ENCODE measurements at regions not wholly inside any gene's neighbourhood (a gene's known extent, or its start where the extent isn't known, plus 50 kb on each side); places are given as distances from the start of the nearest gene placed in this dataset.

DNA sequence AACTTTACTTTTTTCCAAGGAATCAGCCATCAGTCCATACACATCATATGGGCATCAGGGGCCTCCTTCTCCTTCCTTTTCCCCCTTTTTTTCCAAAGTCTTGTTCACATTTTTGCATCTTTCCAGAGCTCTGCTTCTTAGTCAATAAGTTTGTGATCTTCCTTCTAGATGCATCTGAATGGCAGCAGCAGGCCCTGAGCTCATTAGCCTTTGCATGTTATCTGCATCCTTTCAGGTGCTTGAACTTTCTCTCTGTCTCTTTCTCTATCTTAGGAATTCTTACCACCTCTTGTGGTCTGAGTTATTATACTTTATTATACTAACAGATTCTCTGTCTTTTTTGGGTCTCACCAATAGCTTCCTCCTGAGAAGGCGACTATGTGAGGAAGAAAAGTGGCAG is 312.4 kb upstream of the FANCL start:
- Histone ChIP-seq H3K27me3 (ENCODE audit: control insufficient read depth, insufficient read depth, low read length) (no peaks in the 10 kb centered on the region), H3K4me3 (ENCODE audit: low read length) (no peak overlapping the region), H3K36me3 (ENCODE audit: control insufficient read depth, low read depth, low read length) (no peaks in the 10 kb centered on the region), H3K4me1 (ENCODE audit: control insufficient read depth, low read depth, low read length) (peaks cover 23% of the 10 kb centered on the region), H3K9me3 (ENCODE audit: control insufficient read depth, low read depth, low read length) (no peaks in the 10 kb centered on the region), H3K27ac (ENCODE audit: low read length) (no peak overlapping the region), H3K9ac (ENCODE audit: low read length) (no peak overlapping the region)

DNA sequence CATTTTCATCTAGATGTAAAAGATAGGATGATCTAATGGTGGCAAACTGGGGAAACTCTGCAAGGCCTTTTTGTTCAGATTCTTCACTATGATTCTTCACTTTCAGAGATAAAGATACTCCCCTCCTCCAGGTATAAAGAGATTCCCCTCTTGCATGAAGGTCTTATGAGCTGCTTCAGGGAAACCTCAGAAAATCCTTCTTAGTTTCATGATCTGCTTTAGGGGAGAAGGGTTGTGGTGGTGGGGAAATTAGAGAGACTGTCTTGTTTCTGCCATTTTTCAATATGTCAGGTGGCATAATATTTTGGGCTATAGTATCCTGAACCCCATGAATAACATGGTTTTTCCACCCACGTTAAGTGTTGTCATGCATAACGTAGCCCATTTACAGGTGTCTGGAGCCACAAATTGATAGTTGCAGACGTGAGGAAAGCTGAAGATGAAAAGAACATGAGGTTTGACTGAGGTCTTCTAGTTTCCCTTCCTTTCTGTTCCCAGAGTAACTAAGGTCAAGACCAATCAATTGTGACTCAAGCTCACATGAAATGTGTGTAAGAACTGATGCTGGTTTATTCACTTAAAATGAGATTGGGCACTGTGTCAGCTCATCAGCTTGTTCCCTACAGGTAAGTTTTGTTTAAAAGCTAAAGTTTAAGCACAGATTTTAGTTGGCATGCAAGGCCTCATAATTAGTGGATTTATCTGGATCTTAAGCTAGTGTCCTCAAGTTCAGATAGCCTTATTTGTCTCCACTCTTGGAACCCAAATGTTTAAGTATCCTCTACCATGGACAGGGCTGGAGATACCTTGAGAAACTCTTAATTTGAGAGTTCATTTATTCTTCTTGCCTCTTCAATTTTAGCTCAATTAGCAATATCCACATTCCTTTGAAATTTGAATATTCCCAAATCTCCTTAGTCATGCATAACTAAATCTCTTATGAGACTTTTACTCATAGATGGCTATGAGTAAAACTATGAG is 304.5 kb upstream of the FANCL start:
- Histone ChIP-seq H3K4me1 (ENCODE audit: control insufficient read depth, low read depth, low read length) (peaks cover 37% of the 10 kb centered on the region), H3K9ac (ENCODE audit: low read length) (no peak overlapping the region), H3K27ac (ENCODE audit: low read length) (no peak overlapping the region), H3K36me3 (ENCODE audit: control insufficient read depth, low read depth, low read length) (no peaks in the 10 kb centered on the region), H3K27me3 (ENCODE audit: control insufficient read depth, insufficient read depth, low read length) (no peaks in the 10 kb centered on the region), H3K9me3 (ENCODE audit: control insufficient read depth, low read depth, low read length) (no peaks in the 10 kb centered on the region), H3K4me3 (ENCODE audit: low read length) (no peak overlapping the region)

DNA sequence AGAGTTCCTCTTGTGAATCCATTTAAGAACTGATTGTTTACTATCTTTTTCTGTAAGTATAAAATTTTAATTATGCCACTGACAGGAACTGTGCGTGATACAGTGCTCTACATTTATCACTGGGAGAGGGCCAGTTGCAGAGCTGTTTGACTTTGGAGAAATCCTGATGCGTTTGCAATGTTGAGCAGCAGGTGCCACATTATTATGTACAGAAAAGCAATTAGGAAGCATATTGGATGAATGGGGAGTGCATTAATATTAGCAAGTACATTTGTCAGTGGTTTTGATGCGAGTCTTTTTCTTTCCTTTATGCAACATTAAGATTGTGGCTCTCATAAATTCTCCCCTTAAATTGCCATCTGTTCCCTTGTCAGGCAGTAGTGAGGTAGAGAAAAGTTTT is 302.3 kb upstream of the FANCL start:
- no peaks in the 10 kb centered on the region for H3K9me3 ChIP-seq (ENCODE audit: control insufficient read depth, low read depth, low read length)
- H3K4me1 ChIP-seq (ENCODE audit: control insufficient read depth, low read depth, low read length) = peaks cover 58% of the 10 kb centered on the region
- peak overlapping the region; percentile 15 for H3K4me3 ChIP-seq (ENCODE audit: low read length)
- peak overlapping the region; percentile 18 for H3K27ac ChIP-seq (ENCODE audit: low read length)
- H3K9ac ChIP-seq (ENCODE audit: low read length) = no peak overlapping the region
- H3K27me3 ChIP-seq (ENCODE audit: control insufficient read depth, insufficient read depth, low read length) = no peaks in the 10 kb centered on the region
- no peaks in the 10 kb centered on the region for H3K36me3 ChIP-seq (ENCODE audit: control insufficient read depth, low read depth, low read length)

DNA sequence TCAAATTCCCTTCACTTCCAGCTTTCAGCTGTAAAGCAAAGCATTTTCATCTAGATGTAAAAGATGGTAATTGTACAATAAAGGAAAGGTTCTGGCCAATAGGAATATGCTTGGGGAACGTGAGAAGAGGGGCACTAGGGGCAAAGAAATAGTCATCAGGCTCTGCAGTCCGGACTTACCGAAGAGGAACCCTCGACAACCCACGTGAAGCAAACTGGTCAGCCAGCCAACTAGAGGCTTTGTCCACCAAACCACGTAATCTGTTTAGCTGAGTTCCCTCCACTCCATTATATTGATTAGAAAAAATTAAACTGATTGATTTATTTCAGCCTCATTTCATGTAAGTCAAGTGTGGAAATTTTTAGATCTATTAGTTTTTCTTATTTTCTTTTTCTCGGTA is 300.4 kb upstream of the FANCL start:
- Histone ChIP-seq H3K27me3 (ENCODE audit: control insufficient read depth, insufficient read depth, low read length) (no peaks in the 10 kb centered on the region), H3K4me1 (ENCODE audit: control insufficient read depth, low read depth, low read length) (peaks cover 69% of the 10 kb centered on the region), H3K9ac (ENCODE audit: low read length) (peak overlapping the region; percentile 69), H3K4me3 (ENCODE audit: low read length) (peak overlapping the region; percentile 60), H3K27ac (ENCODE audit: low read length) (peak overlapping the region; percentile 95), H3K9me3 (ENCODE audit: control insufficient read depth, low read depth, low read length) (no peaks in the 10 kb centered on the region), H3K36me3 (ENCODE audit: control insufficient read depth, low read depth, low read length) (no peaks in the 10 kb centered on the region)

DNA sequence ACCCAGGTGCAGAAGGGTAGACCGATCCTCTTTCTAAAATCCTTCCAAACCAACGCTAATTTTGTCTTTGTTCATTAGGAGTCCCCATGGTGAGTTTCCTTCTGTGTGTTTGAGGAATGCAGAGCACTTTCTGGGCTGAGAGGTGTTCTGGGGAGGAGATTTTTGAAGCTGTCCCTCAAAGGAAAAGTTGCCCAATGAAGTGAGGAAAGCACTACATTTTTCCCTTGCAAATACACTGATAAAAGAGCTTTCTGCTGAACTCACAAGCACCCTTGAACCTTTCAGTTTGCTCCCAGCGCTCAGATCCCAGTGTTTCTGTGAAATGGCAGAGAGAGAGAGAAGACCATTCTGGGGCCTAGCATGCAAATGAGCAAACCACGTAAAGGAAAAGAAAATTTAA is 299.6 kb upstream of the FANCL start:
- Histone ChIP-seq H3K9ac (ENCODE audit: low read length) (peak overlapping the region; percentile 69), H3K4me1 (ENCODE audit: control insufficient read depth, low read depth, low read length) (peaks cover 77% of the 10 kb centered on the region), H3K4me3 (ENCODE audit: low read length) (peak overlapping the region; percentile 60), H3K27ac (ENCODE audit: low read length) (peak overlapping the region; percentile 95), H3K27me3 (ENCODE audit: control insufficient read depth, insufficient read depth, low read length) (no peaks in the 10 kb centered on the region), H3K36me3 (ENCODE audit: control insufficient read depth, low read depth, low read length) (no peaks in the 10 kb centered on the region), H3K9me3 (ENCODE audit: control insufficient read depth, low read depth, low read length) (no peaks in the 10 kb centered on the region)

DNA sequence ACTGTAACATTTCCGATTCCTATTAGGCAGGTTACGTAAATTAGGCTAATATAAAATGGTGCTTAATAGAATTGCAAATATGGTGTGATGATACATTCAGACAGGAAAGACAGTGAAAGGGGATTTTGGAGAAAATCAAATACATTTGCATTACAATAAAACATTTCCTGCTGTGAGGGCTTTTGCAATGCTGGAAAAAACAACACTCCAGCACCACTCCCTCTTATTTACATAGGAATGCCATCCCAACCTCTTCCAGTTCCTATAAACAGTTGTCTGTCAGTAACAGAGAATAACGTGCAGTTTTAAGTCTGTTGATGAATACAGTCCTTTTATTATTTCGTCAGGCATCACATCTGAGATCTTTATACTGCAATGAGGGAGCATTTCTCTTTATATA is 298.8 kb upstream of the FANCL start:
- Histone ChIP-seq H3K9ac (ENCODE audit: low read length) (peak overlapping the region; percentile 69), H3K4me3 (ENCODE audit: low read length) (peak overlapping the region; percentile 60), H3K9me3 (ENCODE audit: control insufficient read depth, low read depth, low read length) (no peaks in the 10 kb centered on the region), H3K4me1 (ENCODE audit: control insufficient read depth, low read depth, low read length) (peaks cover 84% of the 10 kb centered on the region), H3K27ac (ENCODE audit: low read length) (peak overlapping the region; percentile 95), H3K27me3 (ENCODE audit: control insufficient read depth, insufficient read depth, low read length) (no peaks in the 10 kb centered on the region), H3K36me3 (ENCODE audit: control insufficient read depth, low read depth, low read length) (no peaks in the 10 kb centered on the region)

DNA sequence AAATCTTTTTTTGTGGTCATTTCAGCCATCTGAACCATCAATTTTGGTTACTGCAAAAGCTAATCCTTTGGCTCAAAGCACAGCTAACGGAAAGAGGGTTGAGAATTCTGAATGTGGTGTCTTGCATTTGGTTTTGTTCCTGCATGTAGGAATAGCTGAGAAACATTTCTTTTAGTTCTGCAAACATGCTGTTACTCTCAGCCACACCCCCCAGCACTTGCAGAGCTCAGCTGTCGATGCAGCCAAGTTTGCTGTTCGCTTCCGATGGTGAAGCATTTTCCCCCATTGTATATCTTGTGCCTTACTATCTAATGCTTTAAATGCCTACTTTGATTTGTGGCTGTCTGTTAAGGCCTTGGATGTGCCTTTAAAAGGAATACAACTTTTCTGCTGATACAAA is 294.9 kb upstream of the FANCL start:
- H3K9me3 ChIP-seq (ENCODE audit: control insufficient read depth, low read depth, low read length) = no peaks in the 10 kb centered on the region
- H3K9ac ChIP-seq (ENCODE audit: low read length) = peak overlapping the region; percentile 5

DNA sequence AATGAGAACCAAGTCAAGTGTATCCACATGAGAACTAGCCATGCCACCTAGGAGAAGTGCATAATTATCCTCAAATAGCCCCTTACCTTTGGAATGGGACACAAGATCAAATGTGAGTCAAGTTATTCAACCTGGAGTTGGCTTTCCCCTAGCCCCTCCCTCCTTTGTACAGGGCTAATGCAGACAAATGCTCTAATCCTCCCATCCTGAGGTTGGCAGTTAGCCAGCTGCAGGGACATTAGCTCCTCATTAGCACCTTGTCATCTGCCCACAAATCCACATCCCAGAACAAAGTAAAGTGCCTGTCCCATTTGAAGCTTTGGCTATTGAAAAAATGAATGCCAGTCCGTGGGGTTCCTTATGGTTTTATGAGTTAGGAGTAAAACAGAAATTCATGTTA is 294.1 kb upstream of the FANCL start:
- Histone ChIP-seq H3K9me3 (ENCODE audit: control insufficient read depth, low read depth, low read length) (no peaks in the 10 kb centered on the region), H3K9ac (ENCODE audit: low read length) (no peak overlapping the region), H3K27ac (ENCODE audit: low read length) (no peak overlapping the region), H3K4me1 (ENCODE audit: control insufficient read depth, low read depth, low read length) (peaks cover 55% of the 10 kb centered on the region), H3K4me3 (ENCODE audit: low read length) (peak overlapping the region; percentile 39), H3K27me3 (ENCODE audit: control insufficient read depth, insufficient read depth, low read length) (no peaks in the 10 kb centered on the region), H3K36me3 (ENCODE audit: control insufficient read depth, low read depth, low read length) (no peaks in the 10 kb centered on the region)

More for the DNA sequence above, 294.9 kb upstream of the FANCL start:
- peaks cover 63% of the 10 kb centered on the region for H3K4me1 ChIP-seq (ENCODE audit: control insufficient read depth, low read depth, low read length)
- peak overlapping the region; percentile 19 for H3K27ac ChIP-seq (ENCODE audit: low read length)
- H3K27me3 ChIP-seq (ENCODE audit: control insufficient read depth, insufficient read depth, low read length) = no peaks in the 10 kb centered on the region
- H3K36me3 ChIP-seq (ENCODE audit: control insufficient read depth, low read depth, low read length) = no peaks in the 10 kb centered on the region
- H3K4me3 ChIP-seq (ENCODE audit: low read length) = no peak overlapping the region

DNA sequence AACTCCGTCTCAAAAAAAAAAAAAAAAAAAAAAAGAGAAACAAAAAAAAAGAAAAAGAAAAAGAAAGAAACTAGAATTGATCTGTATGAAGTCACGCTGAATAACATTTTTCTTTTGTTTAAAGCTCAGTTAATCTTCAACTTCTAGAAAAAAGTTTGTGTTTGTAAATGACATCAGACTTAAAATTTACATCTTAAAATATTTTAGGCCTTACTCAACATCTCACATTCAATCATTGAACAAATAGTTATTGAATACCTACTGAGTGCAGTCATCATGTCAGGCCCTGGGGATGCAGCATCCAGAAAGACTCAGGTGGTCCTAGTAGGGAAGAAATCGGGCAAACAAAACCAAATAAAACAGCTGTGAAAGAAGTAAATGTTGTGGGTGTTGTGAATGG is 292.3 kb upstream of the FANCL start:
- H3K4me3 ChIP-seq (ENCODE audit: low read length) = no peak overlapping the region
- no peaks in the 10 kb centered on the region for H3K27me3 ChIP-seq (ENCODE audit: control insufficient read depth, insufficient read depth, low read length)
- no peak overlapping the region for H3K27ac ChIP-seq (ENCODE audit: low read length)
- peaks cover 37% of the 10 kb centered on the region for H3K4me1 ChIP-seq (ENCODE audit: control insufficient read depth, low read depth, low read length)
- H3K9ac ChIP-seq (ENCODE audit: low read length) = no peak overlapping the region
- H3K9me3 ChIP-seq (ENCODE audit: control insufficient read depth, low read depth, low read length) = no peaks in the 10 kb centered on the region
- no peaks in the 10 kb centered on the region for H3K36me3 ChIP-seq (ENCODE audit: control insufficient read depth, low read depth, low read length)

DNA sequence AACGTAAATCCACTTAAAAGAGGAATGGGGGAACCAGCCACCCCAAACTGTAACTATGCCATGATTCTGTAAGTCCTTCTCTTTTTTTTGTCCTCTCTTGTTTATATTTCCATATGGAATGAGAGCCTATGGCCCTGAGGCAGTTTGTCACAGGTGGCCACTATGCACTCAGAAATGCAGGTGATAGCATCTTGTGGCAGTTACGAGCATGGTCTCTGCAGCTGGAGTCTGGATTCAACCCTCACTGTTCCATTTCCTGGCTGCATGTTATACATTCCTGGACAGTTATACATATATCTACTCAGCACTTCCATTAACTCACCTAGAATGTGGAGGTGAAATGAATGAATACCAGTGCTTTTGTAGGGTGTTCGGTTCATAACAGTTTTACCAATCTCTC is 291.5 kb upstream of the FANCL start:
- Histone ChIP-seq H3K27ac (ENCODE audit: low read length) (no peak overlapping the region), H3K27me3 (ENCODE audit: control insufficient read depth, insufficient read depth, low read length) (no peaks in the 10 kb centered on the region), H3K4me3 (ENCODE audit: low read length) (no peak overlapping the region), H3K36me3 (ENCODE audit: control insufficient read depth, low read depth, low read length) (no peaks in the 10 kb centered on the region), H3K9ac (ENCODE audit: low read length) (no peak overlapping the region), H3K9me3 (ENCODE audit: control insufficient read depth, low read depth, low read length) (no peaks in the 10 kb centered on the region), H3K4me1 (ENCODE audit: control insufficient read depth, low read depth, low read length) (peaks cover 30% of the 10 kb centered on the region)

DNA sequence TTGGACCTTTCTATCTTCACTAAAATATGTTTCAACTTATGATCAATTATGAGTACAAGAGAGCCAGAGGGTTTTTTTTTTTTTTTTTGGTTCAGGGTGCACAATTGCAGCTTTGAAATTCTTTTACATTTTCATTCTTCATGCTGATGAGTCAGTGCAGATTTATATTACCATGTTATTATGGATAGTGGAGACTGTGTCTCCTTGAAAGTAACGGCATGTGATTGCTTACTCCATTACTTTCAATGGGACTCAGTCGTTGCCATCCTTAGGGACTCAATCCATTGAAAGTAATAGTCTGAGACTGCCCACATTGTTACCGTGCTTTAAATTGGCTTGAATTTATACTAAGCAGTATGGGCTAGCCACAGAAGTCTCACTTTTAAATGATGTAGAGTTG is 286.5 kb upstream of the FANCL start:
- no peaks in the 10 kb centered on the region for H3K9me3 ChIP-seq (ENCODE audit: control insufficient read depth, low read depth, low read length)
- H3K4me3 ChIP-seq (ENCODE audit: low read length) = no peak overlapping the region
- H3K36me3 ChIP-seq (ENCODE audit: control insufficient read depth, low read depth, low read length) = no peaks in the 10 kb centered on the region
- H3K9ac ChIP-seq (ENCODE audit: low read length) = no peak overlapping the region
- no peaks in the 10 kb centered on the region for H3K27me3 ChIP-seq (ENCODE audit: control insufficient read depth, insufficient read depth, low read length)
- no peak overlapping the region for H3K27ac ChIP-seq (ENCODE audit: low read length)
- peaks cover 1% of the 10 kb centered on the region for H3K4me1 ChIP-seq (ENCODE audit: control insufficient read depth, low read depth, low read length)

All from iPS-18a (cell line).